ENCODE measurements at regions not wholly inside any gene's neighbourhood (a gene's known extent, or its start where the extent isn't known, plus 50 kb on each side); places are given as distances from the start of the nearest gene placed in this dataset.

DNA sequence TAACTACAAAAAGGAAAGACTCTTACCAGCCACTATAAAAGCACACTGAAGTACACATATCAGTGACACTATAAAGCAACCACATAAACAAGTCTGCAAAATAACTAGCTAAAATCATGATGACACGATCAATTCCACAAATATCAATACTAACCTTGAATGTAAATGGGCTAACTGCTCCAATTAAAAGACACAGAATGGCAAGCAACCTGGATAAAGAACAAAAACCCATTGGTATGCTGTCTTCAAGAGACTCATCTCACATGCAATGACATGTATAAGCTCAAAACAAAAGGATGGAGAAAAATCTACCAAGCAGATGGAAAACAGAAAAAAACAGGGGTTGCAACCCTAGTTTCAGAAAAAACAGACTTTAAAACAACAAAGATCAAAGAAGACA, 59.7 kb upstream of the LYPLAL1 start:
- no peak overlapping the region for H3K4me3 ChIP-seq (ENCODE audit: low read depth, low read length)
- TF ChIP-seq, protein P1, sequence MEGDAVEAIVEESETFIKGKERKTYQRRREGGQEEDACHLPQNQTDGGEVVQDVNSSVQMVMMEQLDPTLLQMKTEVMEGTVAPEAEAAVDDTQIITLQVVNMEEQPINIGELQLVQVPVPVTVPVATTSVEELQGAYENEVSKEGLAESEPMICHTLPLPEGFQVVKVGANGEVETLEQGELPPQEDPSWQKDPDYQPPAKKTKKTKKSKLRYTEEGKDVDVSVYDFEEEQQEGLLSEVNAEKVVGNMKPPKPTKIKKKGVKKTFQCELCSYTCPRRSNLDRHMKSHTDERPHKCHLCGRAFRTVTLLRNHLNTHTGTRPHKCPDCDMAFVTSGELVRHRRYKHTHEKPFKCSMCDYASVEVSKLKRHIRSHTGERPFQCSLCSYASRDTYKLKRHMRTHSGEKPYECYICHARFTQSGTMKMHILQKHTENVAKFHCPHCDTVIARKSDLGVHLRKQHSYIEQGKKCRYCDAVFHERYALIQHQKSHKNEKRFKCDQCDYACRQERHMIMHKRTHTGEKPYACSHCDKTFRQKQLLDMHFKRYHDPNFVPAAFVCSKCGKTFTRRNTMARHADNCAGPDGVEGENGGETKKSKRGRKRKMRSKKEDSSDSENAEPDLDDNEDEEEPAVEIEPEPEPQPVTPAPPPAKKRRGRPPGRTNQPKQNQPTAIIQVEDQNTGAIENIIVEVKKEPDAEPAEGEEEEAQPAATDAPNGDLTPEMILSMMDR (IDR thresholded peaks at IDR 0.05; ENCODE audit: low read depth, low read length): no peak
- in situ Hi-C loops (cut with HindIII; ENCODE audit: low sequenced_read_pairs): no loop called here
- DNase-seq (ENCODE audit: low read depth, low spot score): no peak

DNA sequence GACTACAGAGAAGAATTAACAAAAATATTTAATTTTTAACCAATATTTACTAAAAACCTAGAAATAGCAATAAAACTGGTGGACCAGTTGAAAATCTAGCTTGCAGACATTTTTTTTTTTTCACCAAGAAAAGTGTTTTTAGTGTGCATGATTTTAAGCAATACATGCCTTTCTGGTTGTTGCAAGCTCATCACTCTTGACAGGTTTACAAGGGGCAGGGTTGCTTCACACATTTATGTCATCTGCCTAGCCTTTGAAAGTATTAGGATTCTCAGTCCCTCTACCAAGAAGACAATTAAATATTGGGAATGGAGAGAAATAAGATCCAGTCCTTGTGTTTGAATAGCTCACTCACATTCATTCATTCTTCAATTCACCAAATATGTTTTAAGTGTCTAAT, 53.8 kb upstream of the LYPLAL1 start:
- TF ChIP-seq, protein P1 (IDR thresholded peaks at IDR 0.05; ENCODE audit: low read depth, low read length): no peak
- DNase-seq (ENCODE audit: low read depth, low spot score): no peak
- in situ Hi-C loops (cut with HindIII; ENCODE audit: low sequenced_read_pairs): no loop called here
- H3K4me3 ChIP-seq (ENCODE audit: low read depth, low read length): no peak overlapping the region

DNA sequence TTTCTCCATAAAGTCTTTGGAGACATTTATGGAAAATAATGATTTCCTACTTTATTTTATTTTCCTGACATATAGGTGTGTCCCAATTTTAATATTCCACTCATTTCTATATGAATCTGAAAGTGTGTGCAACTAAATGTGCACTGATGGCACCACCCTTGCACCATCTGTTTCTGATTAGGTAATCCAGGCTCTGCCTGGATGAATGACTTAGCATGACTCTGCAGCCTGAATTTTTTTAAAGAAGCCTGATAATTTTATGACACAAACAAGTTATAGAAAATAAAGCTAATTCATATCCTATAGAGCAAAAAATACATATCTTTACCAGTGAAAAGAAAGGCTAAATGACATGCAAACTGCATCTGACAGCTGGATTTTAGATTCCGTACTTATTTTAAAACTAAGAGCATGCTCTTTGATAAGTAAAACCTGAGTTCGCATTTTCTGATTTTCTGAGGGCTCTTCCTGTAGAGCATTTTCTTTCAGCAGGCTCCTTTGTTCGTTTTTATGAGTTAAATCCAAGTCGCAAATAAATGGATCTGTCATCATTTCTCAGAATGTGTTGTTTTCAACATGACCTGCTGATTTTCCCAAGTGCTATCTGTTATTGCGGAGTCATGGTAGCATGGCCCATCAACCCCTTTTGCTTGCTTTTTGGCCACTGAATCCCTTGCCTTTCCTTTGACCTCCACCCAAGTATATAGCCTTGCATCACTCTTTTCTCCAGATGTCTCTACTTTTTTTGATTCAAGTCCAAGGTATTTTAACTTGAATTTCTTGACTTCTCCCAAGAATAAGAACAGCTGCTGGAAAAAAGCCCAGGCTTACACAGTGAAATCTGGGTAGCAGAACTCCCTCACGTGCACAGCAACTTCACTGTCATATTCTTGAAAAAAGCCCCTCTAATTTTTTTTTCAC, 52.8 kb upstream of the LYPLAL1 start:
- TF ChIP-seq, protein P1 (IDR thresholded peaks at IDR 0.05; ENCODE audit: low read depth, low read length): no peak
- in situ Hi-C loops (cut with HindIII; ENCODE audit: low sequenced_read_pairs): no loop called here
- DNase-seq (ENCODE audit: low read depth, low spot score): peak; percentile 91
- no peak overlapping the region for H3K4me3 ChIP-seq (ENCODE audit: low read depth, low read length)

DNA sequence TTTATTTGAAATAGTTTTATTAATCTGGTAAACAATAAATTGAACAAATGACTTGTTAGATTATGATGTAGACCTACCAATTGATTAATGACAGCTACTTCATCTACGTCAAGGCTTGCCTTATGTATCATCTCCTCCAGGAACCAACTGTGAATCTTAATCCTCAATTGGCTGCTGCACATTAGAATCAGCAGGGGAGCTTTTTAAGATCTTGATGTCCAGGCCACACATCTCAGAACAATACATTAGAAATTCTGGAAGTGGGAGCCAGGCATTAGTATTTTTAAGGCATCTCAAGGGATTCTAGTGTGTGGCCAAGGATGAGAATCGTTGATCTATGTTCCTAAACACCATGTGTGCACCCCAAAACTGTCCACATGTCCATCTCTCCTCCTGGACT, 52.0 kb upstream of the LYPLAL1 start:
- in situ Hi-C loops (cut with HindIII; ENCODE audit: low sequenced_read_pairs): no loop called here
- TF ChIP-seq, protein P1 (IDR thresholded peaks at IDR 0.05; ENCODE audit: low read depth, low read length): no peak
- no peak for DNase-seq (ENCODE audit: low read depth, low spot score)
- H3K4me3 ChIP-seq (ENCODE audit: low read depth, low read length): no peak overlapping the region

DNA sequence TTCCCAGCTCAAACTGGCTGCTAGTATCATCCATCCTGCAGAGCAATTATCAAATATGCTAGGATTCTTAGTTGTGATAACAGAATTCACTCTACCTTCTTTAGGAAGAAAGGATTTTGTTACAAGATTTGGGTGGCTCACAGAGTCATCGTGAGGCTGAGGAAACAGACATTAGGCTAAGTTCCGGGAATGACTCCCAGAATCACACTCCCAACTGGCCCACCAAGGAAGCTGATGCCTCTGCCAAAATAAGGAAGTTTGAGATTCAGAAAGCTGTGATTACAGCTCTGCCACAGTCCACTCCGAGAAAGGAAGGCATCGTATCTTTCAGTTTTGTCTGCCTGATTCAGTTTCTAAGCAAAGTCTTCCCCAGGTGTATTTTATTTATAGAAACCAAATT, 50.6 kb upstream of the LYPLAL1 start:
- in situ Hi-C loops (cut with HindIII; ENCODE audit: low sequenced_read_pairs): no loop called here
- TF ChIP-seq, protein P1 (IDR thresholded peaks at IDR 0.05; ENCODE audit: low read depth, low read length): no peak
- no peak for DNase-seq (ENCODE audit: low read depth, low spot score)
- H3K4me3 ChIP-seq (ENCODE audit: low read depth, low read length): no peak overlapping the region

All from astrocyte of the spinal cord (primary cell).